ENCODE measurements at regions not wholly inside any gene's neighbourhood (a gene's known extent, or its start where the extent isn't known, plus 50 kb on each side); places are given as distances from the start of the nearest gene placed in this dataset.
"Not testable (repeated sequence)": the region's sequence is repeated elsewhere in the genome, so short reads cannot be mapped to it uniquely, and the experiment has no call there.

GRCh38 chr9:117929868-117930267, 225.7 kb downstream of the TLR4 start:
- Histone ChIP-seq H3K27me3 (ENCODE audit: low read length) (no peaks in the 10 kb centered on the region), H3K9me3 (ENCODE audit: low read length) (no peaks in the 10 kb centered on the region), H2AFZ (ENCODE audit: low read length) (no peak overlapping the region)

GRCh38 chr9:117932585-117932984, 228.4 kb downstream of the TLR4 start:
- H3K27ac ChIP-seq (ENCODE audit: low read length) = no peak overlapping the region
- H2AFZ ChIP-seq (ENCODE audit: low read length) = no peak overlapping the region
- H3K4me1 ChIP-seq (ENCODE audit: low read length) = no peaks in the 10 kb centered on the region
- no peaks in the 10 kb centered on the region for H3K9me3 ChIP-seq (ENCODE audit: low read length)
- no peaks in the 10 kb centered on the region for H3K36me3 ChIP-seq (ENCODE audit: insufficient read depth, low read length)
- no peak overlapping the region for H3K4me3 ChIP-seq (ENCODE audit: low read length)
- no peak overlapping the region for H3K9ac ChIP-seq (ENCODE audit: low read length)
- no peak overlapping the region for H3K4me2 ChIP-seq (ENCODE audit: low read depth, low read length, poor library complexity, severe bottlenecking)
- DNase-seq = no peak
- no peaks in the 10 kb centered on the region for H4K20me1 ChIP-seq (ENCODE audit: insufficient read depth, low read depth, low read length)
- H3K9me2 ChIP-seq (replicated peaks; ENCODE audit: insufficient read depth, low read length) = no peaks in the 10 kb centered on the region
- H3K79me2 ChIP-seq (ENCODE audit: low read length) = no peaks in the 10 kb centered on the region
- no peaks in the 10 kb centered on the region for H3K27me3 ChIP-seq (ENCODE audit: low read length)

More at GRCh38 chr9:117929868-117930267, 225.7 kb downstream of the TLR4 start:
- Histone ChIP-seq H3K4me1 (ENCODE audit: low read length) (no peaks in the 10 kb centered on the region), H3K9ac (ENCODE audit: low read length) (no peak overlapping the region), H3K4me2 (ENCODE audit: low read depth, low read length, poor library complexity, severe bottlenecking) (no peak overlapping the region), H4K20me1 (ENCODE audit: insufficient read depth, low read depth, low read length) (no peaks in the 10 kb centered on the region), H3K4me3 (ENCODE audit: low read length) (no peak overlapping the region), H3K9me2 (replicated peaks; ENCODE audit: insufficient read depth, low read length) (no peaks in the 10 kb centered on the region), H3K27ac (ENCODE audit: low read length) (no peak overlapping the region), H3K36me3 (ENCODE audit: insufficient read depth, low read length) (no peaks in the 10 kb centered on the region), H3K79me2 (ENCODE audit: low read length) (no peaks in the 10 kb centered on the region)
- no peak for DNase-seq

- H3K79me2 ChIP-seq (ENCODE audit: low read length) = no peaks in the 10 kb centered on the region
- H3K4me1 ChIP-seq (ENCODE audit: low read length) = no peaks in the 10 kb centered on the region
- no peak overlapping the region for H3K27ac ChIP-seq (ENCODE audit: low read length)
- H3K36me3 ChIP-seq (ENCODE audit: insufficient read depth, low read length) = no peaks in the 10 kb centered on the region
- no peaks in the 10 kb centered on the region for H3K9me2 ChIP-seq (replicated peaks; ENCODE audit: insufficient read depth, low read length)
- no peak overlapping the region for H3K4me2 ChIP-seq (ENCODE audit: low read depth, low read length, poor library complexity, severe bottlenecking)
- no peaks in the 10 kb centered on the region for H3K9me3 ChIP-seq (ENCODE audit: low read length)
- H3K9ac ChIP-seq (ENCODE audit: low read length) = no peak overlapping the region
- no peak overlapping the region for H3K4me3 ChIP-seq (ENCODE audit: low read length)
- no peak overlapping the region for H2AFZ ChIP-seq (ENCODE audit: low read length)
- no peak for DNase-seq
- no peaks in the 10 kb centered on the region for H3K27me3 ChIP-seq (ENCODE audit: low read length)
- no peaks in the 10 kb centered on the region for H4K20me1 ChIP-seq (ENCODE audit: insufficient read depth, low read depth, low read length)
These were observed 232.3 kb downstream of the TLR4 start for GRCh38 chr9:117936185-117937130.

- no peaks in the 10 kb centered on the region for H3K9me2 ChIP-seq (replicated peaks; ENCODE audit: insufficient read depth, low read length)
- H4K20me1 ChIP-seq (ENCODE audit: insufficient read depth, low read depth, low read length) = no peaks in the 10 kb centered on the region
- H3K27ac ChIP-seq (ENCODE audit: low read length) = no peak overlapping the region
- no peak overlapping the region for H3K4me2 ChIP-seq (ENCODE audit: low read depth, low read length, poor library complexity, severe bottlenecking)
- no peaks in the 10 kb centered on the region for H3K36me3 ChIP-seq (ENCODE audit: insufficient read depth, low read length)
- no peaks in the 10 kb centered on the region for H3K9me3 ChIP-seq (ENCODE audit: low read length)
- no peaks in the 10 kb centered on the region for H3K27me3 ChIP-seq (ENCODE audit: low read length)
- no peaks in the 10 kb centered on the region for H3K4me1 ChIP-seq (ENCODE audit: low read length)
- no peak overlapping the region for H3K9ac ChIP-seq (ENCODE audit: low read length)
- H3K4me3 ChIP-seq (ENCODE audit: low read length) = no peak overlapping the region
- no peak for DNase-seq
- H3K79me2 ChIP-seq (ENCODE audit: low read length) = no peaks in the 10 kb centered on the region
- H2AFZ ChIP-seq (ENCODE audit: low read length) = no peak overlapping the region
These were observed 233.9 kb downstream of the TLR4 start for GRCh38 chr9:117938086-117938485.

GRCh38 chr9:117938896-117939295, 234.7 kb downstream of the TLR4 start:
- no peaks in the 10 kb centered on the region for H3K27me3 ChIP-seq (ENCODE audit: low read length)
- H4K20me1 ChIP-seq (ENCODE audit: insufficient read depth, low read depth, low read length) = no peaks in the 10 kb centered on the region
- H3K4me3 ChIP-seq (ENCODE audit: low read length) = no peak overlapping the region
- no peaks in the 10 kb centered on the region for H3K4me1 ChIP-seq (ENCODE audit: low read length)
- no peaks in the 10 kb centered on the region for H3K9me3 ChIP-seq (ENCODE audit: low read length)
- no peaks in the 10 kb centered on the region for H3K36me3 ChIP-seq (ENCODE audit: insufficient read depth, low read length)
- H2AFZ ChIP-seq (ENCODE audit: low read length) = no peak overlapping the region
- no peaks in the 10 kb centered on the region for H3K9me2 ChIP-seq (replicated peaks; ENCODE audit: insufficient read depth, low read length)
- no peaks in the 10 kb centered on the region for H3K79me2 ChIP-seq (ENCODE audit: low read length)
- H3K4me2 ChIP-seq (ENCODE audit: low read depth, low read length, poor library complexity, severe bottlenecking) = no peak overlapping the region
- H3K27ac ChIP-seq (ENCODE audit: low read length) = no peak overlapping the region
- H3K9ac ChIP-seq (ENCODE audit: low read length) = no peak overlapping the region
- DNase-seq = no peak

- H4K20me1 ChIP-seq (ENCODE audit: insufficient read depth, low read depth, low read length); H3K4me1 ChIP-seq (ENCODE audit: low read length); H3K27ac ChIP-seq (ENCODE audit: low read length); H3K79me2 ChIP-seq (ENCODE audit: low read length); H3K9ac ChIP-seq (ENCODE audit: low read length); H3K9me3 ChIP-seq (ENCODE audit: low read length); H3K9me2 ChIP-seq (replicated peaks; ENCODE audit: insufficient read depth, low read length); DNase-seq; H3K36me3 ChIP-seq (ENCODE audit: insufficient read depth, low read length); H3K4me2 ChIP-seq (ENCODE audit: low read depth, low read length, poor library complexity, severe bottlenecking); H2AFZ ChIP-seq (ENCODE audit: low read length); H3K4me3 ChIP-seq (ENCODE audit: low read length); H3K27me3 ChIP-seq (ENCODE audit: low read length): not testable (repeated sequence)
These were observed 240.5 kb downstream of the TLR4 start for GRCh38 chr9:117944750-117945149.

GRCh38 chr9:117945286-117945685, 241.1 kb downstream of the TLR4 start:
- Histone ChIP-seq H2AFZ (ENCODE audit: low read length) (no peak overlapping the region), H3K27me3 (ENCODE audit: low read length) (no peaks in the 10 kb centered on the region), H3K9me3 (ENCODE audit: low read length) (no peaks in the 10 kb centered on the region), H3K79me2 (ENCODE audit: low read length) (no peaks in the 10 kb centered on the region), H3K27ac (ENCODE audit: low read length) (no peak overlapping the region), H4K20me1 (ENCODE audit: insufficient read depth, low read depth, low read length) (no peaks in the 10 kb centered on the region), H3K4me3 (ENCODE audit: low read length) (no peak overlapping the region), H3K9ac (ENCODE audit: low read length) (no peak overlapping the region), H3K4me1 (ENCODE audit: low read length) (no peaks in the 10 kb centered on the region), H3K9me2 (replicated peaks; ENCODE audit: insufficient read depth, low read length) (no peaks in the 10 kb centered on the region), H3K36me3 (ENCODE audit: insufficient read depth, low read length) (no peaks in the 10 kb centered on the region), H3K4me2 (ENCODE audit: low read depth, low read length, poor library complexity, severe bottlenecking) (no peak overlapping the region)
- DNase-seq = no peak

GRCh38 chr9:117951127-117951526, 246.9 kb downstream of the TLR4 start:
- H3K4me3 ChIP-seq (ENCODE audit: low read length) = no peak overlapping the region
- no peaks in the 10 kb centered on the region for H3K36me3 ChIP-seq (ENCODE audit: insufficient read depth, low read length)
- H3K27me3 ChIP-seq (ENCODE audit: low read length) = no peaks in the 10 kb centered on the region
- H3K79me2 ChIP-seq (ENCODE audit: low read length) = no peaks in the 10 kb centered on the region
- H3K9me3 ChIP-seq (ENCODE audit: low read length) = no peaks in the 10 kb centered on the region; the same call in 1 of the 2 replicates
- no peak overlapping the region for H3K9ac ChIP-seq (ENCODE audit: low read length)
- H2AFZ ChIP-seq (ENCODE audit: low read length) = no peak overlapping the region
- no peaks in the 10 kb centered on the region for H3K4me1 ChIP-seq (ENCODE audit: low read length)
- no peaks in the 10 kb centered on the region for H4K20me1 ChIP-seq (ENCODE audit: insufficient read depth, low read depth, low read length)
- H3K9me2 ChIP-seq (replicated peaks; ENCODE audit: insufficient read depth, low read length) = no peaks in the 10 kb centered on the region
- DNase-seq = no peak
- no peak overlapping the region for H3K27ac ChIP-seq (ENCODE audit: low read length)
- H3K4me2 ChIP-seq (ENCODE audit: low read depth, low read length, poor library complexity, severe bottlenecking) = no peak overlapping the region
